Tibial nerve (tissue), 4 donors: ENCODE measurements at regions not wholly inside any gene's neighbourhood (a gene's known extent, or its start where the extent isn't known, plus 50 kb on each side); places are given as distances from the start of the nearest gene placed in this dataset.

Experiments used
- EP300 ChIP-seq, 2 donors: sonication (generic); formaldehyde crosslinking; IDR thresholded peaks; one replicate each; pipeline ENCODE4 v1.6.1; 2017; ENCODE audit warnings: antibody characterized with exemption in 2 of 2, mild to moderate bottlenecking in 1 of 2
- POLR2A ChIP-seq, 2 donors: fragments of 450-650 bp; IDR thresholded peaks; one replicate each; pipeline ENCODE4 v1.6.1; 2017; ENCODE audit warnings: antibody characterized with exemption in 2 of 2, mild to moderate bottlenecking in 2 of 2, moderate library complexity in 2 of 2
- TF ChIP-seq, protein P1 (sequence below), 5 experiments: fragments of 200-600 bp in 3 of 5; fragments of 450-650 bp in 2 of 5; sonication (generic) in 3 of 5; IDR thresholded peaks; one replicate each; pipeline ENCODE4 v1.5.1; 2016 to 2019; ENCODE audit warnings: antibody characterized with exemption in 5 of 5, mild to moderate bottlenecking in 3 of 5, moderate library complexity in 2 of 5

DNA sequence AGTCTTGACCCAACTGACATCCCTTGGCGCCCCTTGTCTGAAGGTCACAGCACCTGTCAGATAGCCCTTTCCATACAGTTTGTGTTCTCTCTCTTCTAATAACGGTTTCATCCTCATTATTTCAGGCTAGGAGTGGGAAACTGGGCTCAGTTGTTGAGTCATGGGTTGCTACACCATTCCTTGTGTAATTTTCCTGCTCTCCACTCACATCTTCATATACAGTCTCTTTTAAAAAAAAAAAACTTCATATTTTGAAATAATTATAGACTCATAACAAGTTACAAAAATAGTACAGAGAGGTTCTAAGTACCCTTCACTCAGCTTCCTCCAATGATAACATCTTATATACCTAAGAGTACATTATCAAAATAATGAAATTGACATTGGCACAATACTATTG, 60.2 kb upstream of the GRPR start:
- TF ChIP-seq, protein P1, sequence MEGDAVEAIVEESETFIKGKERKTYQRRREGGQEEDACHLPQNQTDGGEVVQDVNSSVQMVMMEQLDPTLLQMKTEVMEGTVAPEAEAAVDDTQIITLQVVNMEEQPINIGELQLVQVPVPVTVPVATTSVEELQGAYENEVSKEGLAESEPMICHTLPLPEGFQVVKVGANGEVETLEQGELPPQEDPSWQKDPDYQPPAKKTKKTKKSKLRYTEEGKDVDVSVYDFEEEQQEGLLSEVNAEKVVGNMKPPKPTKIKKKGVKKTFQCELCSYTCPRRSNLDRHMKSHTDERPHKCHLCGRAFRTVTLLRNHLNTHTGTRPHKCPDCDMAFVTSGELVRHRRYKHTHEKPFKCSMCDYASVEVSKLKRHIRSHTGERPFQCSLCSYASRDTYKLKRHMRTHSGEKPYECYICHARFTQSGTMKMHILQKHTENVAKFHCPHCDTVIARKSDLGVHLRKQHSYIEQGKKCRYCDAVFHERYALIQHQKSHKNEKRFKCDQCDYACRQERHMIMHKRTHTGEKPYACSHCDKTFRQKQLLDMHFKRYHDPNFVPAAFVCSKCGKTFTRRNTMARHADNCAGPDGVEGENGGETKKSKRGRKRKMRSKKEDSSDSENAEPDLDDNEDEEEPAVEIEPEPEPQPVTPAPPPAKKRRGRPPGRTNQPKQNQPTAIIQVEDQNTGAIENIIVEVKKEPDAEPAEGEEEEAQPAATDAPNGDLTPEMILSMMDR (IDR thresholded peaks at IDR 0.05), result no peak
- no peak for TF ChIP-seq POLR2A (IDR thresholded peaks at IDR 0.05)
- TF ChIP-seq EP300 (IDR thresholded peaks at IDR 0.05), result no peak
